ENCODE measurements at regions not wholly inside any gene's neighbourhood (a gene's known extent, or its start where the extent isn't known, plus 50 kb on each side); places are given as distances from the start of the nearest gene placed in this dataset.

DNA sequence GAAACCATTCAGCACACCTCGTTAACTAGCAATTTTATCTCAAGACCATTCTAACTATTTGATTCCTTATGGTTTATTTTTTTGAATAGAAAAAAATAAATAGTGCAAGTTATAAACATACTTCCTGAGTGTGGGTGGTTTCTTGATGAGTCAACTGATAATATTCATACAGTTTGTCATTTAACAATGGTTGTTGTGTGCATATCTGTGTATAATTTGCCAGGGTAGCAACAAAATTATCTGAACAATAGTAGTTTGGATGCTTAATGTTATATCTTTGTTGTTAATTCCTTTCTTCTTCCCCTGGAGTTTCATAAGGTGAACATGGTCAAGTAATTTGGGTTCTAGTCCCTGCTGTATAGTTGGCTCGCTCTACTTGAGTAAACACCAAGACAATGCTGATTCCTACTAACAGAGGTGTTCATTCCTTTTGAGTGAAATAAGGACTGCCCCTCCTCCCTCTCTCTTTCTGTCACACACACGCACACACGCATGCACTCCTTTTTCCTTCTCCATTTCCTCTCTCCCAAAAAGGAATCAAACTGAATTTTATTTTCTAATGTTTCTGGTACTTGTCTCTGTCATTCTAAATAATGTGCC lies 938.1 kb upstream of the EPHA7 start:
- no peak overlapping the region for H3K9ac ChIP-seq (ENCODE audit: insufficient read depth, low read depth, low read length)
- no peak for ATAC-seq
- no peaks in the 10 kb centered on the region for H3K9me3 ChIP-seq (ENCODE audit: low read length)
- H3K27ac ChIP-seq (ENCODE audit: extremely low read length, insufficient read depth, low read length): no peak overlapping the region
- ChIA-PET POLR2A (no interaction called here), CTCF (ENCODE audit: low intra/inter-chr PET ratio, low total read pairs) (no interaction called here)
- H3K79me2 ChIP-seq (ENCODE audit: insufficient read depth, low read length): no peaks in the 10 kb centered on the region
- DNase-seq (ENCODE audit: low spot score): no peak
- BruUV-seq (replicated peaks): no TSS peak
- no peak for FAIRE-seq
- H3K27me3 ChIP-seq (ENCODE audit: control insufficient read depth in 1 of 2, insufficient read depth in 2 of 2, low read length in 2 of 2): no peaks in the 10 kb centered on the region
- in situ Hi-C loops (cut with HindIII; ENCODE audit: extremely low pct_ligation_motif_present, low pct_unique_long_range_greater_than_20kb) (no loop called here), intact Hi-C loops (cut with micrococcal nuclease; ENCODE audit: unreplicated experiment) (no loop called here)
- H4K20me1 ChIP-seq (ENCODE audit: insufficient read depth, low read length): no peaks in the 10 kb centered on the region
- no peak overlapping the region for H3K4me3 ChIP-seq (replicated peaks in 1 of 3; ENCODE audit: insufficient read depth in 1 of 3, low read depth in 2 of 3, low read length in 3 of 3)
- H3K4me1 ChIP-seq (ENCODE audit: insufficient read depth, low read length): no peaks in the 10 kb centered on the region
- no peak overlapping the region for H2AFZ ChIP-seq (ENCODE audit: low read length)
- no peaks in the 10 kb centered on the region for H3K36me3 ChIP-seq (replicated peaks in 1 of 2; ENCODE audit: control insufficient read depth in 1 of 2, insufficient read depth in 2 of 2, low read length in 2 of 2)
- TF ChIP-seq RBM39 (IDR thresholded peaks at IDR 0.05; ENCODE audit: low read depth, low read length, poor library complexity, severe bottlenecking) (no peak), TFDP2 (CRISPR knock-in tag; IDR thresholded peaks at IDR 0.05) (no peak), CAMTA2 (CRISPR knock-in tag; IDR thresholded peaks at IDR 0.05; ENCODE audit: borderline replicate concordance) (no peak), SMC3 (IDR thresholded peaks at IDR 0.05; ENCODE audit: low read length) (no peak), ZNF496 (CRISPR knock-in tag; IDR thresholded peaks at IDR 0.05; ENCODE audit: insufficient replicate concordance) (no peak), AGO1 (IDR thresholded peaks at IDR 0.05; ENCODE audit: low read depth, low read length, poor library complexity, severe bottlenecking) (no peak), ZNF235 (CRISPR knock-in tag; IDR thresholded peaks at IDR 0.05; ENCODE audit: borderline replicate concordance) (no peak), ZBTB3 (CRISPR knock-in tag; IDR thresholded peaks at IDR 0.05; ENCODE audit: borderline replicate concordance, low read depth) (no peak), EHMT2 (IDR thresholded peaks at IDR 0.05; ENCODE audit: borderline replicate concordance, low read depth, low read length) (no peak), ZNF792 (CRISPR knock-in tag; IDR thresholded peaks at IDR 0.05) (no peak), ZNF33B (CRISPR knock-in tag; IDR thresholded peaks at IDR 0.05) (no peak), TGIF2 (CRISPR knock-in tag; IDR thresholded peaks at IDR 0.05) (no peak)
- TF ChIP-seq, protein P1, sequence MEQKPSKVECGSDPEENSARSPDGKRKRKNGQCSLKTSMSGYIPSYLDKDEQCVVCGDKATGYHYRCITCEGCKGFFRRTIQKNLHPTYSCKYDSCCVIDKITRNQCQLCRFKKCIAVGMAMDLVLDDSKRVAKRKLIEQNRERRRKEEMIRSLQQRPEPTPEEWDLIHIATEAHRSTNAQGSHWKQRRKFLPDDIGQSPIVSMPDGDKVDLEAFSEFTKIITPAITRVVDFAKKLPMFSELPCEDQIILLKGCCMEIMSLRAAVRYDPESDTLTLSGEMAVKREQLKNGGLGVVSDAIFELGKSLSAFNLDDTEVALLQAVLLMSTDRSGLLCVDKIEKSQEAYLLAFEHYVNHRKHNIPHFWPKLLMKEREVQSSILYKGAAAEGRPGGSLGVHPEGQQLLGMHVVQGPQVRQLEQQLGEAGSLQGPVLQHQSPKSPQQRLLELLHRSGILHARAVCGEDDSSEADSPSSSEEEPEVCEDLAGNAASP (CRISPR knock-in tag; IDR thresholded peaks at IDR 0.05; ENCODE audit: borderline replicate concordance): no peak
- TF ChIP-seq, protein P2, sequence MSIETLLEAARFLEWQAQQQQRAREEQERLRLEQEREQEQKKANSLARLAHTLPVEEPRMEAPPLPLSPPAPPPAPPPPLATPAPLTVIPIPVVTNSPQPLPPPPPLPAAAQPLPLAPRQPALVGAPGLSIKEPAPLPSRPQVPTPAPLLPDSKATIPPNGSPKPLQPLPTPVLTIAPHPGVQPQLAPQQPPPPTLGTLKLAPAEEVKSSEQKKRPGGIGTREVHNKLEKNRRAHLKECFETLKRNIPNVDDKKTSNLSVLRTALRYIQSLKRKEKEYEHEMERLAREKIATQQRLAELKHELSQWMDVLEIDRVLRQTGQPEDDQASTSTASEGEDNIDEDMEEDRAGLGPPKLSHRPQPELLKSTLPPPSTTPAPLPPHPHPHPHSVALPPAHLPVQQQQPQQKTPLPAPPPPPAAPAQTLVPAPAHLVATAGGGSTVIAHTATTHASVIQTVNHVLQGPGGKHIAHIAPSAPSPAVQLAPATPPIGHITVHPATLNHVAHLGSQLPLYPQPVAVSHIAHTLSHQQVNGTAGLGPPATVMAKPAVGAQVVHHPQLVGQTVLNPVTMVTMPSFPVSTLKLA (IDR thresholded peaks at IDR 0.05): no peak
- no peak overlapping the region for H3K4me2 ChIP-seq (ENCODE audit: low read depth, low read length)
- 48% methylated on average over 4 of the region's 4 CpGs for WGBS (ENCODE audit: low lambda C conversion rate)

Data from HepG2 (cell line).